ELR (cell line): ENCODE measurements at regions not wholly inside any gene's neighbourhood (a gene's known extent, or its start where the extent isn't known, plus 50 kb on each side); places are given as distances from the start of the nearest gene placed in this dataset.
A peak's percentile ranks its signal among the peaks of the same experiment; 100 is the strongest.
"Not testable (repeated sequence)": the region's sequence is repeated elsewhere in the genome, so short reads cannot be mapped to it uniquely, and the experiment has no call there.

ENCODE experiments used
- DNase-seq: peaks from one replicate; pipeline ENCODE4 v3.0.0-alpha.2; 2015; ENCODE audit warnings: low read depth

DNA sequence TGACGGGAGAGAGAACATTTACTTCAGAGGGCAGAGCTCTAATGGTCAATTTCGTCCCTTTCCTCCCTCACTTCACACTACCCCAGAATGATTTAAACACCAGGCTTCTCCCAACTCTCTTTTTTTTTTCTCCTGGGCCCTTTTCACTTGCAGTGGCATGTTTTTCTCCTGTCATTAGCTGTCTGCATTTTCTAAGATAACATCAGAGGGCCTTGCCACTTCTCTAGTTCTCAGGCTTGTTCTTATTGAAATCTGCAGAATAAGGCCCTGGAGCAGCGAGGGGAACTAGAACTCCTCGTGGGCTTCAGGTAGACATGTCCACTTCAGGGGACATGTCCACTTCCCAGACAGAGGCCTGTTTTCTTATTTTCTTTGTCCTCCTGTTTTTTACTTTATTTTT lies 514.4 kb upstream of the TBL1XR1 start:
- DNase-seq = no peak

DNA sequence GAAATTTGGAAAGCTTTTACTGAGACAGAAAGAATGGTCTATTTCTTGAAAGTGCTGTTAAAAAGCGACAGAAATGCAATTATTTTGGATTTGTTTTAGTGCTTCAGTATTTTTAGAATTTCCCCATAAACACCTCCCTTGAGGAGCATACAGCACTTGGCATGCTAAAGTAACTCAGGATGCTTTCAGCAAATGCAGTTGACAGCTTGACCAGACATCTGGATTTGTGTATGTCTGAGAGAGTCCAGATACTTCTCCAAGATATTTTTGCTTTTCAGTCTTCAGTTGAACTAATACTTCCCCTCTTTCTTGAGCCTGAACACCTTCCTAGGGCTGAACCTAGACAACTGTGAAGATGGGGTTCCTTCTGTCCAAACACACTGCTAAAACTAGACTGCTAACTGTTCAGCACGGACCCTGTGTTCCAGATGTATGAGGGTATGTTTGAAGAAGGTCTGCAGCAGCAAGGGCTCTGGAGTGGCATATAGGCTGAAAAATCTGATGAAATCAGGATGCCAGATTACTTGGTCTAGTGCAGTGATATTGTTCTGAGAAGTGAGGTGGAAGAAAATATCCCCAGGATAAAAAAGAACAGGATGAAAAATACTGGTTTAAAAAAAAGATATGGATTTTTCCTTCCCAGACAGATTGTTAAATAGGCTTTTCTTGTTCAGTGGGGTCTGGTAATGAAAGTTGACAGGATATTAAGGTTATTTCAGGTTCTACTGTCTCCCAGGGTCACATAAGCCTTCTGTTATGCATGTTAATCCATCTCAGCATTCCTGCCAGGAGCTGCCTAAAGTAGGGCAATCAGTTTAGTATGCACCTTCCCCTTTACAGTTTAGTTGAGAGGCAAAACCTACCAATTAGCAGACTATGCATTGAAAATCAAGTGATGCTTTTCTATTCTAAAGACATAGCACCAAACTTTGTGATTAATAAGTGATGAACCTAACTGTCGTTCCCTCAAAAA lies 516.9 kb upstream of the TBL1XR1 start:
- DNase-seq = no peak

DNA sequence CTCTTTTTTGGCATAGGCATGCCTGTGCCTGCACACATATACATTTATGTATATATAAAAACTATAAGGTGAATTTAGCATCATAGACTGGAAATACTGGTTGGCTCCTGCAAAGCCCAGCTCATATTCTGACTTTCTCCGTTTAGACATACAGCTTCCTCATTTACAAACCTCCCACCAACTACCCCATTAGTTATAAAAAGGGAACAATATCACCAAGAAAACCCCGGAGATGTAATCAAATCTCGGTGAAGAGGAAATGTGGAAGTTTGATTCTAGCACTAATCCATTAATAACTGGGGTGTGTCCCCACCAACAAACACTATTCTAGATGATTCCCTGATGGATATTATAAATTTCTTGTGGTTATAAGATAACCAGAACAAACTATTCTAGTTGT lies 517.7 kb upstream of the TBL1XR1 start:
- DNase-seq = no peak

DNA sequence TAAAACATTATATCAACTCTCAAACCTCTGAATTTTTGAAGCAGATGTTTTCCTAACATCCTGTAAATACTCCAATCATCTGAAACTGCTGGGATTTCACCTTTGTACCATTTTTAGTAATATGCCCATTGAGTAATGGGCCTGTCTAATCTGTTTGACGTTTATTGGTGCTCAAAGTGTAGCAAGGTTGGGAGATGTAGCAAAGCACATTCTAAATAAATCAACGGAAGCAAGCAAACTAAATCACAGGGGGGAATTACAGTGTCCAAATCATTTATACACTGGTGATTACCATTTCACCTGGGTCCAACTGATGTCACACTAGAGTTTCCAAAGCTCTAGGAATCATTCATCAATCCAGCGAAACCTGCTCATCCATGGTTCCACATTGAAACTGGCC lies 518.7 kb upstream of the TBL1XR1 start:
- no peak for DNase-seq

DNA sequence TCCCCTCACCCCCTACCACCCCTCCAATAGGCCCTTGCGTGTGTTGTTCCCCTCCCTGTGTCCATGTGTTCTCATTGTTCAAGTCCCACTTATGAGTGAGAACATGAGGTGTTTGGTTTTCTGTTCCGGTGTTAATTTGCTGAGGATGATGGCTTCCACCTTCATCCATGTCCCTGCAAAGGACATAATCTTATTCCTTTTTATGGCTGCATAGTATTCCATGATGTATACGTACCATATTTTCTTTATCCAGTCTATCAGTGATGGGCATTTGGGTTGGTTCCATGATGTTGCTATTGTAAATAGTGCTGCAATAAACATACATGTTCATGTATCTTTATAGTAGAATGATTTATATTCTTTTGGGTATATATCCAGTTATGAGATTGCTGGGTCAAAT lies 523.6 kb upstream of the TBL1XR1 start:
- not testable (repeated sequence) for DNase-seq

DNA sequence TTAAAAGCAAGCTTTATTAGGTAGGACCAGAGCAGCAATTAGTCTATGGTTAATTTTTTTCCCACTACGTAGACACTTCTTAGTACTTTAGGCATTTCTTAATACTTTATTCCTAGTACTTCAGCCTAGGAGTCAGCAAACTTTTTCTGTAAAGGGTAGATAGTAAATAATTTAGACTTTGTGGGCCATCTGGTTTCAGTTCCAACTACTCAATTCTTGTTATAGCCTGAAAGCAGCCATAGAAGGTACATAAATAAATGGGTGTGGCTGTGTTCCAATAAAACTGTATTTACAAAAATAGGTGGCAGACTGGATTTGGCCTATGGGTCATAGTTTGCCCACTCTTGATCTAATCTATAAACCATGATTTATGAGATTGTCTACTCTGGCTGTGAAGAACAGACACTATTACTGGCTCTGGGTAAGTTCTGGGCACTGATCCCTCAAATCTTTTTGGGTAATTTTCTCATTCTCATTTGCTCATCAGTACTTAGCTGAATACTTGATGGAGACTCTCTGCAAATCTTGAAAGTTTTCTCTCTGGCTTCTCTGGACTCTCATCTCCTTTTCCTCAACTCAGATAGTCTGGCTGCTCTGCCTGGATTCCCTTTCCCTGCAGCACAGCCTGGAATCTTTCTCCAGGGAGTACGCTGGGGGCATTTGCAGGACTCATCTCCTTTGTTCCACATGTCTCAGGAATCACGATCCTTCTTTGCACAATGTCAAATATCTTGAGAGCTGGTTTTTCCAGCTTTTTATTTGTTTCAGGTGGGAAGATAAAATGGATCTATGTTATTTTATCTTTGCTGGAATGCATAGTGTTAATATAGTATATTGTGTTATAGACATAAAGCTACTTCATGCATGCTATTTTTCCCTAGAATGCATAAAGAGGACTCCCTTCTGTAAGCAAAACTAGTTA lies 524.8 kb upstream of the TBL1XR1 start:
- no peak for DNase-seq

DNA sequence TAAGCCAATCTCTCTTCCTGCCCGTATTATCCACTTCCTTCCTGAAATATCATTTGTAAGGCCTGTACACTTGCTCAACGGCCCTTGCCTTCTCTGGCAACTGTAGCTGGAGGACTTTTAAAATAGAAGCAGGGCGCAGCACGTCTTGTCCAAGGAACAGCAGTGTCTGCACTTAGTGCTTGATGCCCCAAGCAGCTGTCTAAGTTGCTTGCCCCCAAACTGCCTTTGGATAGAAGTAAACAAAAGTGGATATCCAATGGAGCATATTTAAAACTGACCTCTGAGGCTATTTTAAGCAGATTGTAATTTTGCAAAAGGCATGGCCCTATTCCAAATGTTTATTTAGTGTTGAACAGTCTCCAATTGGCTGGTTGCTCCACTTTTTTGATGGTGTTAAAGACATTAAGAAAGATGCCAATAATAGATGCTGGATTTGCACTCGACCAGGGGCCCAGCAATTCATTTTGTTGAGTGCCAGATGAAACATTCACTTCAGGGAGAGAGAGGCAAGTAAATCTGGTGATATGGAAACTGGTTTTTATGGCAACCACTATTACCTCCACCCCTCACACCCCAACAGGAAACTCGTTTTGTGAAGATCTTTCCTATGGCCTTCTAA lies 526.8 kb upstream of the TBL1XR1 start:
- DNase-seq = no peak

DNA sequence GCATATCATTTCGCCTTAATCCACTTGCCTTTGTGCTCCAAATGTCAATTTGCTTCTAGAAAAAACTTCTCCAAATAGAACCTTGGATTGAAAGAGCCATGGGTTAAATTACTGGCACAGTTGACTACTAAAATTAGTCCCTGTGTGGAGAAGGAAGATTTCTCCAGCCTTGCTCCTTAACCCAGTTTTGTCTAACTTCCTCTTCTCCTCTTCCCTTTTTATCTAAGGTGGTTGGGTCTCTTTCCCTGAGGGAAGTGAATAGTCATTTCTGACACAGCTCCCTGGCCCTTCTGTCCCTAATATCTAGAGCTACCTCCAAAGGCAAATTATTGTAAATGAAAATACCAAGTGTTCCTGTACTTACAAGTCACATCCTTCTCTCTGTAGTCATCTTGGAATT lies 527.9 kb upstream of the TBL1XR1 start:
- DNase-seq = no peak

DNA sequence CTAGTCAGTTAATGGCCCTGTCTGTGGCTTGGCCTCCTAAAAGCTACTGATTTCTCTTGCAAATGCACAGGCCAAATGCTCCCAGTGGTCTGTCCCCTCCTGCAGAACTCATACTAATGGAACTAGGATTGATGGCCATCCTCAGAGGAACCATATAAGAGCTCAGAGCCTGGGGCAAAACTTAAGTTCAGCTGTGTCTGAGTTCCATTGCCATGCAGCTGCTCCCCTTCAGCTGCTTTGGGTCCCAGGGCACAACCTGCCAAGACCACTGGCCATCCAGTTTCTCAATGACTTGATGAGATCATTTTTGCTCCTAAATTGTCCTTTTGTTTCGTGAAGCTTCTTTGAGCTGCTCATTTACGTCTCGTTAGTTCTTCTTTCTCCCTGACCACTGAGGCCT lies 529.5 kb upstream of the TBL1XR1 start:
- no peak for DNase-seq

DNA sequence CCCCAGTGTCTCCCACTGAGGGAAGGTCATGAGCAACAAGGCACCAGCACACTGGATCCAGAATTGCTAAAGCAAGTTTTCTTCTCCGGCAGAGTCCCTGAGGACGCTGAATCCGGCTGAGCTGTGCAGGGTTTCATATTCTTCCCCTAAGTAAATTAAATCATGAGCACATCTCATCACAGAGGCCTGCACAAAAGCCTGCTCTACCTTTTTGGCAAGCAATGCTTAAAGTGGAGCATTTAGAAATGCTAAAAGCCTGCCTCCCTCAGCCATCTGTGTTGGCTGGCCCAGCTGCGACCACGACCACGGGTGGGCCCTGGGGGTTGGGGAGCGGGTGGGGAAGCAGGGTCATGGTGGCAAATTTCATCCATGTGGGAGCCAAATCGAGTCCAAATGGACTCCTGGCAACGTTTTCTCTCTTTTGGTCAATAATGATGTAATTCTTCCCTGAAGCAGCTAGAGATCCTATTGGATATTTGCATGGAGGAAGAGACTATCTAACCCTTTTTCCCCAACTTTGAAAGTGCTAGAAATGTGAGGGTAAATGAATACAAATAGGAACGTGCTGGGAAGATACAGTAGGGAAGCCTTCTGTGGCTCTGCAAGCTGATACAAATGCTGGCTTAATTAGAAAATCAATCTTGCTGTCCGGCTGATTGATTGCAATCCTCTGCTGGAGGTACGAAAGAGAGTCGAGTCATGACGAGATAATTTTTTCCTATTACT lies 532.8 kb upstream of the TBL1XR1 start:
- no peak for DNase-seq

DNA sequence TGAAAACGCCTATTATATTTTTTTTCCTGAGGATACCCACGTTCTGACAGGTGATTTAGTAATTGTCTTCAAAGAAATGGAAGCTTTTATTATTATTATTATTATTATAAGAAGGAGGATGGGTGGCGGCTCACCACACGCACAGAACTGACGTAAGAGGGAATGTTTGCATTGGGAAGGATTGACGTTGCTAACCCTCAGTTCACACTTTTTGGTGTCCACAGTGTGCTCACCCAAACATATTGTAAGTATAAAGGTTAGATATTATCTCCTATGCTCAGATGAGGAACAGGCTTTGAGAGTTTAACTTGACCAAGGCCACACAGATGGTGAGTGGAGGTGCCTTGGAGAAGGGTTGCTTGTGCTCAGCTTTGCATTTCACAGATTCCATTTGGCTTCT lies 533.5 kb upstream of the TBL1XR1 start:
- no peak for DNase-seq

DNA sequence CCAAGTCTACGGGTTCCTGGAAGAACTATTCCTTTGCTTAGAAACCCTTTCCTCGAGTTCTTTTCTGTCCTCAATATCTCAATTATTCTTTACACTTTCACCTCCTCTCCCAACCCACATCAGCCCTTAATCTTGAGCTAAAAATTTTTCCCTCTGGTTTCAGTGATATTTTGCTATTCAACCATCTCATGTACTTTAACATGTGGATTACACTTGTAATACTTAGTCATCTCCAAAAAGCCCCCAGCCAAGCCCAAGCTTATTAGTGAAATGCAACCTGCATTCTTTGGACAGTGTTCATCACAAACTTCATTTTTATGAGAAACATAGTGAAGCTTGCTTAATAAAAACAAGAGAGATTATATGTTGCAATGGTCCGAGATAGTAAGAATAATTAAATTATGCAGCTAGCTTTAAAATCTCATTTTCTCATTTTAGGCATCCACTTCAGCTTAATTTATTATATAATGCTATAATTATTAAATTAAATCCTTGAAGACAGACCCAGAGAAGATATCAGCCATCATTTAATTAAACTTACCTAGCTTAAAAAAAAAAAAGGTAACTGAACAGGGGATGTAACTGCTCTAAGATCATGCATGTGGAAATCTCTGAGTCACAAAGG lies 534.5 kb upstream of the TBL1XR1 start:
- peak; percentile 79 for DNase-seq

DNA sequence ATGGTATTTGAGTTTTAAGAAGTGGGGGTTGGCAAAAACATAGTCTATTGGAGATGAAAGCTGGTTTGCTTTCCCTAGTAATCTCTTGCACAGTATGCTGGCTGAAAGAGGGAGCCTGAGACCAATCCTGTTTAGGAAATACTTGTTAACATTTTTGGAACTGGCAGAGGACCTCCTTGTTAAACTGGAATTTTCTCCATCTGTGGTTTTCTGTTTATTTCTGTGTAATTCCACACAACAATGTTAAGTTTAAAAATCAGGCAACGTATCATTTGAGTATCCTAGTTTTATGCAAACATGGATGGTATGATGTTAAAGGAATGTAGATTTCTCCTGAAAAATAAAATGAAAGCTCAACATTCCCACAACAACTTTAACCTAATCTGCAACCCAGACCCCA lies 536.0 kb upstream of the TBL1XR1 start:
- no peak for DNase-seq

DNA sequence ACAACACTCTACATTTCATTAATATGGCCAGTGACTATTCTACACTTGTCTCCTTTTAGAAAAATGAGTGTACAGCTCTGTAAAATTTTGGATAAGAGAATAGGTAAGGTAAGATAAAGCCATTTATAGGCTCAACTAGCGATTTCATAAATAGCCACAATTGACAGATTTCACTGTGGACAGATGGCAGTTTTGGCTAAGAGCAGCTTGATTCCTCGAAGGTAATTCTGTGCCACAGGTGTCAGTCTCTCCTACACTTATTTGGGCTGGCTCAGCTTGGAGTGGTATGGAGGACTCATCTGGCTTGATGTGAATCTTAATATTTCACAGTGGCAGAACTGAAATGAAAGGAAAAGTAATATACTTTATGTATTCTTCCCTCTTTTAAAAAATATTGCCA lies 536.7 kb upstream of the TBL1XR1 start:
- DNase-seq = no peak

DNA sequence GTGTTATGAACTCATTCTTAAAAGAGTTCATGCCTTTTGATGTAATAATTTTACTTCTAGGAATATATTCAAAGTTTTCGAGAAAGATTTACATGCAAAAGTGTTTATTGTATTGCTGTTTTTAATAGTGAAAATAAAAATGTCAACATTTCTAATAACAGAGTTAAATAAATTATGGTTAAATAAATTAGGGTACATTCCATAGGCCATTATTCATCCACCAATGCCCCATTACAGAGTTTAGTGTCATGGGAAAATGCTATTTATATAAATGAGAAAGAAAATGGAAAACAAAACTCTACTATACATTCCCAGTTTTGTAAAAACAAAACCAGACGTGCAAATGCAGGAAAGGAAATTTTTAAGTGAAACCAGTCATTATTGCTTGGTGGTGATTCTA lies 538.1 kb upstream of the TBL1XR1 start:
- DNase-seq = no peak

DNA sequence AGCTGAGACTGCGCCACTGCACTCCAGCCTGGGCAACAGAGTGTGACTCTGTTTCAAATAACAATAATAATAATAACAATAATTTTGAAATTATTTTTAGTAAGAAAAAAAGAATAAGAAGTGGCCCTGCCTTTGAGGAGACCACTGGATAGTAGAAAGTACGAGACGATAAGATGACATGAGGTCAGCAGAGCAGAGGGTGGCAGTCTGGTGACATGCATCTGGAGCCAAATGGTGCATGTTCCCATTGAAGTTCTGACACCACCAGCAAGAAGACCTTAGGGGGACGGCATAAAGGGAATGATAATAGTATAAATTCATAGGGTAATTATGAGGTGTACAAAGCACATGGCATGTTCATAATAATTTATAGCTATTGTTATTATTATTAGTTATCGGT lies 542.2 kb upstream of the TBL1XR1 start:
- no peak for DNase-seq

DNA sequence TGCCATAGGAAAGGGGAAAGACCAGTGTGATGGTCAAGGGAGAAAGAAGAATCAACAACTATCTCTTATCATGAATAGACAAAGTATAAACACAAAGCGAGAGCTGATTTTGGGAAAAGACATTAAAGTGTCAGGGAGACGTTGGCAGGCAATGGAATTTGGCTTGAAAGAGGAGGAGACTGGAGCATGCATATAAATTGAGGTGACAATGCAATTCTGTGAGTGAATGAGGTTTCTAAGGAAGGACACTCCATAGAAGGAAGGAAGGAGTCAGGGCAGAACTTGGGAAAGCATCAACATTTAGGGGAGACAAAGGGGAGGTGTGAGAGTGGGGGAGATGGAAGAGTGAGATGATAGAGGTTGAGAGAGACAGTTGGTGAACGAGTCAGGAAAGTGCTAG lies 543.0 kb upstream of the TBL1XR1 start:
- no peak for DNase-seq

DNA sequence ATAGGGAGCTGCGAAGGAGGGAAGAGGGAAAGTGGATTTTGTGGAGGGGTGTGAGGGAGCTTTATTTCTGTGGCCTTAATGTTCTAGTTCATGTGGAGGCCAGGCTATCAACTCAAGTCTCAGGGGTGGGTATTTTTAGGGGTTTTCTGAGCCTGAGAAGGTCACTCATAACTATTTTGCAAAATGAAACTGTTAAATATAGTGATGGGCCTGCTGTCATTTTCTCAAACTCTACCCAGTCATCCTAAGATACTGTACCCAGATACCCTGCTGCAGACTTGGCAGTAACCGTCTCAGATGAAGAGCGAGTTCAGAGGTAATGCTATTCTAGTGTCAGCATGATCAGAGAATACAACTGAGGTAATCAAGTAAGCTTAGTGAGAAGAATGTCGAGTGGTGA lies 545.0 kb upstream of the TBL1XR1 start:
- DNase-seq = no peak

DNA sequence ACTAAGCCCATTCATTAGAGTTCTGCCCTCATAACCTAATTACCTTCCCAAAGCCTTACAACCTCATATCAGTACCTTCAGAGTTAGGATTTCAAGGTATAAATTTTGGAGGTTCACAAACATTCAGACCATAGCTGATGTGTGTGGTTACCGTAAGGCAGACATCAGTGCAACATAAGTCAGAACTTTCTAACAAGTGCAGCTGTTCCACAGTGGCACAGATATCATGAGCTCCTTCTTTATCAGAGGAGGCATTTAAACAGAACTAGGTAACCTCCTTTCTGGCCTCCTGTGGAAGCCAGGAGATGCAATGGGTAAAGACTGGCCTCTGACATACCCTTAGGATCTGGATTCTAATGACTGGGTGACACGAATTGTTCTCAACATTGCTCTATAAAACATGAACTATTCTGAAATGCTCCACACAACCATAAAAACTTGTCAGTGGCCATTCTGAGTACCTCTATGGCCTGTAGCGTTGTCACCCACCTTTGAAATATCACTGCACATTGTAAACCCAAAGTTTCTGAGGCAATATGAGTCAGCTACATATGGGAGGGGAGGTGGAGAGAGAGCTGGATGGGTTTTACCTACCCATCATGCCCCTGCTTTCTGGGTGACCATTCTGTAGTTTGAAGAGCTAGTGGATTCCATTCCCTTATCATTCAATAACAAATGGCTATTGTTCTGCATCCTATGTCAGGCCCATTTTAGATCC lies 546.0 kb upstream of the TBL1XR1 start:
- no peak for DNase-seq

DNA sequence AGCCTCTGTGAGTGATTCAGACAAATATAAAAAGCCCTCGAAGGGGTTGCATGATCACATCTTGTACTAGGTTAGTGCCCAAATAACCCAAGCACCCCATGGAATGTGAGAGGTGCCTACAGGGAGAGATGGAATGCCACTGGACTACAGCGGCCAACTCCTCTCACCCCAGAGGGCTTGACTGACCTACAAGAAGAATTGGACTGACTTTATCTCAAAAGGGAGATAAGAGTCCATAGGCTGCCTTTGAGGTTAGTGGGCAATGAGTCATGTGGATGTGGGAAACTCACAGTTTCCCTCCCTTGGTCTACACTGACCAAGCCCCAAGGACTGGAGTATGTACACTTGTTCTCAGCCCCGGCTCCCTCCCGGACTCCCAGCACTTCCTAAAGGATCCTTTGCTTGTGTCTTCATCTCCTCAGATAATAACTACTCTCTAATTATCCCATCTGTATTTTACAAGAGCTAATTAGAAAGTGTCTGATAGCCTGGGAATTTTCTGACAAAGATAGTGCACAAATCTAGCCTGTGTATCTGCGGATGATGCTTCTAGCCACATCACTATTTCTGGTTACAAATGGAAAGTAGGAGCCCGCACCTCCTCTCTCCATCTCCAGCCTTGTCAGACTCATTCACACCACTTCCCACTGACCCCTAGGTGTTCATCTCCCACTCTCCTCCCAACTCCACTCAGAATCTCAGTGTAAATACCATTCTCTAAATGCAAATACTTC lies 547.8 kb upstream of the TBL1XR1 start:
- DNase-seq = peak; percentile 66
